H7 (cell line): ENCODE measurements at regions not wholly inside any gene's neighbourhood (a gene's known extent, or its start where the extent isn't known, plus 50 kb on each side); places are given as distances from the start of the nearest gene placed in this dataset.
"Not testable (repeated sequence)": the region's sequence is repeated elsewhere in the genome, so short reads cannot be mapped to it uniquely, and the experiment has no call there.

ENCODE experiments used
- DNase-seq: peaks from one replicate; pipeline ENCODE4 v3.0.0; 2012
- H3K27me3 ChIP-seq: 2 replicates; pipeline ENCODE4 v1.6.0; 2011; ENCODE audit warnings: mild to moderate bottlenecking, low read length; ENCODE audit not compliant: control insufficient read depth, insufficient read depth
- H3K36me3 ChIP-seq: replicated peaks from 2 replicates; pipeline ENCODE4 v1.5.1; 2011; ENCODE audit warnings: low read length; ENCODE audit not compliant: control insufficient read depth, insufficient read depth
- H3K4me3 ChIP-seq: 2 replicates; pipeline ENCODE4 v1.5.1; 2011; ENCODE audit warnings: low read depth, mild to moderate bottlenecking, control low read depth, low read length, moderate library complexity; ENCODE audit not compliant: insufficient read depth

GRCh38 chr12:24678436-24678835, 270.5 kb downstream of the BCAT1 start:
- H3K27me3 ChIP-seq, result no peaks in the 10 kb centered on the region
- H3K36me3 ChIP-seq, result no peaks in the 10 kb centered on the region
- H3K4me3 ChIP-seq, result no peak overlapping the region
- DNase-seq, result no peak

DNA sequence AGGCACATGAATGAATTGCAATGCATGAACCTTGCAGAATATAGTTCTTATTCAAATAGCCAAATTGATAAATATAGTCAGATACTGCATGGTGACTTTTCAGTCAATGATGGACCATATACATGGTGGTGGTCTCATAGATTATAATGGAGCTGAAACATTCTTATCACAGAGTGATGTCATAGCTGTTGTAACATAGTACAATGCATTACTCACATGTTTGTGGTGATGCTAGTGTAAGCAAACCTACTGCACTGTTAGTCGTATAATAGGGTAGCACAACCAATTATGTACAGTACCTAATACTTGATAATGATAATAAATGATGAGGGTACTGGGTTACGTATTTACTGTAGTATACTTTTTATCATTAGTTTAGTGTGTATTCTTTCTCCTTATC, 280.3 kb downstream of the BCAT1 start:
- Histone ChIP-seq H3K36me3 (no peaks in the 10 kb centered on the region), H3K27me3 (no peaks in the 10 kb centered on the region), H3K4me3 (no peak overlapping the region)
- DNase-seq, result no peak

DNA sequence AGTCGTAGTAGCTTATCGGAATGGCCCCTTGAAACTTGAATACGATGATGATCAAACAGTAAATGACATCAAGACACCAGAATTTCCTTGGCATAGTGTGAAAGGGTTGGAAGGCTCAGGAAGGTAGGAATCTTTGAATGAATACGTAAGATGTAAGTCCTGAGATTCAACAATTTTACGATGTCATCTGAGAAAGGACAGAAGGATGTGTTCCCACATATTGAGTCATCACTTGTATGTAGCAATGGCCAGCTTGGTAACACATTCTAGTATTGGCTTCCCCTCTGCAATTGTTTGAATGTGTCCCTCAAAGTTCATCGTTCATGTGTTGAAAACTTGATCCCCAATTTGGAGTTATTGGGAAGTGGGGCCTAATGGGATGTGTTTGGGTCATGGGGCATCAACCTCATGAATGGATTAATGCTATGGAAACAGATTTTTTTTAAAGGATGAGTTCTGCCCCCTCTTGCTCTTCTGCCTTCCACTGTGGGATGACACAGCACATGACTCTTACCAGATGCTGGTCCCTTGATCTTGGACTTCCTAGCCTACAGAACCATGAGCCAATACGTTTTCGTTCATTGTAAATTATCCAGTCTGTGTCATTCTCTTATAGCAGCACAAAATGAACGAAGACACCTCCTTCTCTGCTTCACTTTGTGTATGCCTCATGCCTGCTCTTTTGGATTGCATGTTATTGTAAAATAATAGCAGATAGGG, 284.6 kb downstream of the BCAT1 start:
- Histone ChIP-seq H3K4me3 (no peak overlapping the region), H3K36me3 (no peaks in the 10 kb centered on the region), H3K27me3 (no peaks in the 10 kb centered on the region)
- DNase-seq, result no peak

DNA sequence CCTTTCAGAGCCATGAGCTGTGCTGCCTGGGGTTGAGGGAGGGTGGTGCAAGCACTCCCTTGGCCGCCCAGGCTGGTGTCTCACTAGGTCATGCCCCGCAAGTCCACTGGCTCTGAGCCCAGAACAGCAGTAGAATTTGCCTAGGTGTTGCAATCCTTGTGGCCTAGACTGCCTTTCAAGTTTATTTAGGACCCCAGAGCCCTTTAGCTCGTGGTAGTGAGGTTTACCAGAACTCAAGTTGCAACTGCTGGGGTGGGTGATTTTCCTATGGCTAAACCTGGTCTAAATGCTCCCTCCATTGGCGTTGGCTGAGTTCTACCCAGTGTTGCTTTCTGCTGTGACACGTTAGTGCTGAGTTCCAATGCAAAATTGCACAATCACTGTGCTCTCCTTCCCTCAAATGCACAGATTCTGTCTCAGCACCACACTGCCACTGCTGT, 287.2 kb downstream of the BCAT1 start:
- Histone ChIP-seq H3K4me3 (no peak overlapping the region), H3K36me3 (no peaks in the 10 kb centered on the region), H3K27me3 (no peaks in the 10 kb centered on the region)
- DNase-seq, result no peak

DNA sequence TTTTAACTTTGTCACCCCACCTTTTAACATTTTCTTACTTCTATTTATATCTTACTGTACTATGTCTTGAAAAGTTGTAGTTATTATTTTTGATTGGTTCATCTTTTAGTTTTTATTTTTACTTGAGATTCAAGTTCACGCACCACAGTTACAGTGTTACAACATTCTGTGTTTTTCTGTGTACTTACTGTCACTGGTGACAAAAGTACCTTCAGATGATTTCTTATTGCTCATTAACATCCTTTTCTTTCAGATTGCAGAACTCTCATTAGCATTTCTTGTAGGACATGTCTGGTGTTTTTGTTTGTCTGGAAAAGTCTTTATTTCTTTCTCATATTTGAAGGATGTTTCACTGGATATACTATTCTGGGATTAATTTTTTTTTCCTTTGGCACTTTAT, 289.9 kb downstream of the BCAT1 start:
- Histone ChIP-seq H3K4me3 (no peak overlapping the region), H3K36me3 (no peaks in the 10 kb centered on the region), H3K27me3 (no peaks in the 10 kb centered on the region)
- no peak for DNase-seq

- not testable (repeated sequence) for DNase-seq, H3K27me3 ChIP-seq, H3K4me3 ChIP-seq
Measured at GRCh38 chr12:24654344-24654743, 294.6 kb downstream of the BCAT1 start.

DNA sequence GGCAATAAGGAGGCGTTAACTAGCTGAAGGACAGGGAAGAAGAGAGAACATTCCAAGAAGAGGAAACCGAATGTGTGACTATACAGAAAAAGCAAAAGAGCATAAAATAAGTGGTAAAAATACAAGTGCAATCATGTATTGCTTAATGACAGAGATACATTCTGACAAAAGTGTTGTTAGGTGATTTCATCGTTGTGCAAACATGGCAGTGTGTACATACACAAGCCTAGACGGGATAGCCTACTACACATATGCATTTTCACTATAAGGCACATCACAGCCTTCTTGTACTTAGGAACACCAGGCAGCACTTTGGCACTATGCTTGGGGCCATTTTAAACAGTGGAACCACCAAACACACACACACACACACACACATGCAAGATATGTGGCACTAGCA, 299.3 kb downstream of the BCAT1 start:
- DNase-seq, result no peak

More at GRCh38 chr12:24654344-24654743, 294.6 kb downstream of the BCAT1 start:
- not testable (repeated sequence) for H3K36me3 ChIP-seq

DNA sequence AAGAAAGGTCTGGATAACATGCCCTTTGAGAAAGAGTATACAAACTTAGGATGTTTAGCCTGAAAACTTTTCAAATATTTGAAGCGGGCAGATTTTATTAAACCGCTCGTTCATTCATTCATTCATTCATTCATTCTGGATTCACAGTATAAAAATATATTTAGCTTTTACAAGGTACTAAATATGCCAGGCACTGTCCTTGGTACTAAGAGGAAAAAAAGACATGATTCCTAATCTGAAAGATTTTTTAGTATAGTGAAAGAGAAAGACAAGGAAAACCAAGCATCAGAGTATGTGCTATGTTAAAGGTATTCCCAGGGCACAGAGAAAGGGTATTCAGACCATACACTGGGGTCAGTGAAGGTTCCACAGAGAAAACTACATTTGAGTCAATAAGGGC, 299.7 kb downstream of the BCAT1 start:
- Histone ChIP-seq H3K36me3 (no peaks in the 10 kb centered on the region), H3K4me3 (no peak overlapping the region), H3K27me3 (no peaks in the 10 kb centered on the region)
- no peak for DNase-seq

More for the DNA sequence above, 299.3 kb downstream of the BCAT1 start:
- Histone ChIP-seq H3K36me3 (no peaks in the 10 kb centered on the region), H3K27me3 (no peaks in the 10 kb centered on the region), H3K4me3 (no peak overlapping the region)

GRCh38 chr12:24645254-24645653, 303.6 kb downstream of the BCAT1 start:
- no peak for DNase-seq
- H3K27me3 ChIP-seq, result no peaks in the 10 kb centered on the region
- H3K4me3 ChIP-seq, result no peak overlapping the region
- H3K36me3 ChIP-seq, result no peaks in the 10 kb centered on the region

- no peak overlapping the region for H3K4me3 ChIP-seq
- DNase-seq, result no peak
- no peaks in the 10 kb centered on the region for H3K36me3 ChIP-seq
- no peaks in the 10 kb centered on the region for H3K27me3 ChIP-seq
Measured at GRCh38 chr12:24643120-24644119, 305.5 kb downstream of the BCAT1 start.

GRCh38 chr12:24639641-24640040, 309.3 kb downstream of the BCAT1 start:
- no peak overlapping the region for H3K4me3 ChIP-seq
- H3K36me3 ChIP-seq, result no peaks in the 10 kb centered on the region
- DNase-seq, result no peak
- no peaks in the 10 kb centered on the region for H3K27me3 ChIP-seq

- Histone ChIP-seq H3K4me3 (no peak overlapping the region), H3K36me3 (no peaks in the 10 kb centered on the region), H3K27me3 (no peaks in the 10 kb centered on the region)
- DNase-seq, result no peak
Measured at GRCh38 chr12:24632466-24632865, 316.4 kb downstream of the BCAT1 start.

DNA sequence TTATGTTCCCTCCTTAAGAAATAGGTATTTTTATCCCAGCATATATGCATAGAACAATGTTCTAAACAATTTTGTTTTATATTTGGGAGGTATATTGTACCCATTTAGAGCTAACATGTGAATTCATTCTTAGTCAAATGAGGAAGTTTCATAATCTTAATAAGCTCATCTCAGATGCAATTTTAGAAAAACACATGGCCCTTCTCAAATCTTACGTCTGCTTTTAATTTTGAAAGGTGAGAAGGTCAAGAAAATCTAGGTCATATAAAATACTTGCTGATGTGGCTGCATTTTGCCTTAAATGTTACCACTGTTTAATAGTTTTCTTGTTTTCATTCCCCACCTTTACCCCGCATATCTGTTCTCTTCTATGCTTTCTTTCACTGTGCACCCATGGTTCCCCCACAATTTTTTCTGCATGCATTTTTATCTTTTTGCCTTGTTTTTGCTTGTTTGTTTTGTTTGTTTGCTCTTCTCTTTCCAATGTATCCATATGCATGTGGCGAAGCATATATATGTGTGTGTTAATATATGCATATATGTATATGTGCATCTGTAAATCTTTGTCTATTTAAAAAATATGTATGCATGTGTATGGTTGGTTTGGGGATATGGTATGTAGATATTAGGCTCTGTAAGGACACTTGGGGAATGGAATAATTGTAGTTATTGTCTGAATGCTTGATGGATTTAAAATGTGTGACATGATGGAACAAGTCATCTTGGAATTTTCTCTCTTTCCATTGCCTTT, 317.1 kb downstream of the BCAT1 start:
- no peaks in the 10 kb centered on the region for H3K36me3 ChIP-seq
- no peak overlapping the region for H3K4me3 ChIP-seq
- DNase-seq, result no peak
- H3K27me3 ChIP-seq, result no peaks in the 10 kb centered on the region

- DNase-seq, result no peak
- Histone ChIP-seq H3K27me3 (no peaks in the 10 kb centered on the region), H3K36me3 (no peaks in the 10 kb centered on the region), H3K4me3 (no peak overlapping the region)
Measured at GRCh38 chr12:24630856-24631255, 318.0 kb downstream of the BCAT1 start.
